Suprapubic skin (tissue), 4 donors: ENCODE measurements at regions not wholly inside any gene's neighbourhood (a gene's known extent, or its start where the extent isn't known, plus 50 kb on each side); places are given as distances from the start of the nearest gene placed in this dataset.

ENCODE experiments used
- DNase-seq, 2 donors: peaks; one replicate each; pipeline ENCODE4 v3.0.0-alpha.2; 2019; ENCODE audit warnings: low spot score in 2 of 2
- H3K27ac ChIP-seq: fragments of 200-600 bp; sonication (generic); one replicate; pipeline ENCODE4 v1.5.1; 2019
- H3K27me3 ChIP-seq: fragments of 200-600 bp; sonication (generic); one replicate; pipeline ENCODE4 v1.5.1; 2019
- H3K36me3 ChIP-seq: fragments of 200-600 bp; sonication (generic); one replicate; pipeline ENCODE4 v1.5.1; 2019
- H3K4me1 ChIP-seq: fragments of 200-600 bp; sonication (generic); one replicate; pipeline ENCODE4 v1.5.1; 2019
- H3K4me3 ChIP-seq: fragments of 200-600 bp; sonication (generic); one replicate; pipeline ENCODE4 v1.5.1; 2019; ENCODE audit warnings: mild to moderate bottlenecking
- H3K9me3 ChIP-seq: fragments of 200-600 bp; sonication (generic); one replicate; pipeline ENCODE4 v1.5.1; 2019
- EP300 ChIP-seq: sonication (generic); formaldehyde crosslinking; IDR thresholded peaks from one replicate; pipeline ENCODE4 v1.6.1; 2017; ENCODE audit warnings: antibody characterized with exemption
- POLR2A ChIP-seq, 2 donors: fragments of 450-650 bp; IDR thresholded peaks; one replicate each; pipeline ENCODE4 v1.6.1; 2017; ENCODE audit warnings: antibody characterized with exemption in 2 of 2, mild to moderate bottlenecking in 2 of 2, moderate library complexity in 2 of 2
- POLR2AphosphoS5 ChIP-seq, 3 donors: sonication (generic); formaldehyde crosslinking; IDR thresholded peaks; one replicate each; pipeline ENCODE4 v1.6.1; 2017; ENCODE audit warnings: antibody characterized with exemption in 3 of 3
- WGBS: methylation state at CpG from one replicate; pipeline ENCODE4 v1.1.5; 2018; 5-methylcytosine and 5-hydroxymethylcytosine counted together
- TF ChIP-seq, protein P1 (sequence below), 2 donors: fragments of 200-600 bp in 1 of 2; fragments of 450-650 bp in 1 of 2; sonication (generic) in 1 of 2; IDR thresholded peaks; one replicate each; pipeline ENCODE4 v1.5.1; 2016 to 2019; ENCODE audit warnings: antibody characterized with exemption in 2 of 2, mild to moderate bottlenecking in 1 of 2, moderate library complexity in 1 of 2

DNA sequence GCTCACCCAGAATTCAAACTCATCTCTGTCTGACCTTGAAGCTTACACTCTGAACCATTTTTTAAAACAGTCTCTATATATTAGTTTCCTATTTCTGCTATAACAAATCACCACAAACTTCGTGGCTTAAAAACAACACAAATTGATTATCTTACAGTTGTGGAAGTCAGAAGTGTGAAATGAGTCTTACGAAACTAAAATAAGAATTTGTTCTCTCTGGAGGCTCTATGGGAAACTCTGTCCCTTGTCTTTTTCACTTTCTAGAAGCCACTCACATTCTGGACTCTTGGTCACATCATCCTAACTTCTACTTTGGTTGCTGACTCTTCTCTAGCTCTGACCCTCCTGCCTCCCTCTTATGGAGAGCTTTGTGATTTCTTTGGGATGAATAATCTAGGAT is 429.3 kb upstream of the THBS1 start:
- no peak for DNase-seq
- Histone ChIP-seq H3K27me3 (no peaks in the 10 kb centered on the region), H3K36me3 (no peaks in the 10 kb centered on the region), H3K27ac (no peak overlapping the region), H3K4me1 (peaks cover 11% of the 10 kb centered on the region), H3K4me3 (no peak overlapping the region), H3K9me3 (no peaks in the 10 kb centered on the region)
- TF ChIP-seq POLR2A (IDR thresholded peaks at IDR 0.05) = no peak
- TF ChIP-seq POLR2AphosphoS5 (IDR thresholded peaks at IDR 0.05) = no peak
- TF ChIP-seq EP300 = no peak
- TF ChIP-seq, protein P1, sequence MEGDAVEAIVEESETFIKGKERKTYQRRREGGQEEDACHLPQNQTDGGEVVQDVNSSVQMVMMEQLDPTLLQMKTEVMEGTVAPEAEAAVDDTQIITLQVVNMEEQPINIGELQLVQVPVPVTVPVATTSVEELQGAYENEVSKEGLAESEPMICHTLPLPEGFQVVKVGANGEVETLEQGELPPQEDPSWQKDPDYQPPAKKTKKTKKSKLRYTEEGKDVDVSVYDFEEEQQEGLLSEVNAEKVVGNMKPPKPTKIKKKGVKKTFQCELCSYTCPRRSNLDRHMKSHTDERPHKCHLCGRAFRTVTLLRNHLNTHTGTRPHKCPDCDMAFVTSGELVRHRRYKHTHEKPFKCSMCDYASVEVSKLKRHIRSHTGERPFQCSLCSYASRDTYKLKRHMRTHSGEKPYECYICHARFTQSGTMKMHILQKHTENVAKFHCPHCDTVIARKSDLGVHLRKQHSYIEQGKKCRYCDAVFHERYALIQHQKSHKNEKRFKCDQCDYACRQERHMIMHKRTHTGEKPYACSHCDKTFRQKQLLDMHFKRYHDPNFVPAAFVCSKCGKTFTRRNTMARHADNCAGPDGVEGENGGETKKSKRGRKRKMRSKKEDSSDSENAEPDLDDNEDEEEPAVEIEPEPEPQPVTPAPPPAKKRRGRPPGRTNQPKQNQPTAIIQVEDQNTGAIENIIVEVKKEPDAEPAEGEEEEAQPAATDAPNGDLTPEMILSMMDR (IDR thresholded peaks at IDR 0.05) = no peak
- 93% methylated on average over 2 of the region's 2 CpGs for WGBS

DNA sequence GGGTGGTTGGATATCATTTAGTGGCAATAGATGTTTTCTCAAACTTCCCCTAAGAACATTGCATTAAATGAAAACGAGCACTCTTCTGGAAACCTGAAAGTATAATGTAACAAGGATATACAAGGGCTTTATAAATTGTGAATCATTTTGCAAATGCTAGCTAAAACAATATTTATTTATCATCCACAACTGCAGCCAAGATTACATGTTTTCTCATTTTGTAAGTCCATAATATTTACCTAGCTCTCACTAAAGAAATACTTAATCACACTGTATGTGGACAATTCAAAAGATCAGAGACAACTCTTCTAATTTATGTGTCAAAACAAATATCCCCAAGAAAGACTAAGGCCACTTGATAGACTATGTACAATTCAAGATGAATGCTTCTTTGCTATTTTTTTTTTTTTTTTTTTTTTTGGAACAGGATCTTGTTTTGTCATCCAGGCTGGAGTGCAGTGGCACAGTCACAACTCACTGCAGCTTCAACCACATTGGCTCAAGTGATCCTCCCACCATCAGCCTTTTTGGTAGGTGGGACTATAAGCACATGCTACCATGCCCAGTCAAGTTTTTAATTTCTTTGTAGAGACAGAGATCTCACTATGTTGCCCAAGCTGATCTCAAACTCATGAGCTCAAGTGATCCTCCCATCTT is 427.7 kb upstream of the THBS1 start:
- H3K36me3 ChIP-seq = no peaks in the 10 kb centered on the region
- WGBS = 88% methylated on average over 1 of the region's 1 CpG
- H3K4me1 ChIP-seq = peaks cover 13% of the 10 kb centered on the region
- no peak for TF ChIP-seq POLR2A (IDR thresholded peaks at IDR 0.05)
- no peak for TF ChIP-seq EP300
- TF ChIP-seq POLR2AphosphoS5 (IDR thresholded peaks at IDR 0.05) = no peak
- TF ChIP-seq, protein P1 (IDR thresholded peaks at IDR 0.05) = no peak
- H3K9me3 ChIP-seq = no peaks in the 10 kb centered on the region
- no peak for DNase-seq
- H3K27me3 ChIP-seq = no peaks in the 10 kb centered on the region
- H3K27ac ChIP-seq = no peak overlapping the region
- no peak overlapping the region for H3K4me3 ChIP-seq

DNA sequence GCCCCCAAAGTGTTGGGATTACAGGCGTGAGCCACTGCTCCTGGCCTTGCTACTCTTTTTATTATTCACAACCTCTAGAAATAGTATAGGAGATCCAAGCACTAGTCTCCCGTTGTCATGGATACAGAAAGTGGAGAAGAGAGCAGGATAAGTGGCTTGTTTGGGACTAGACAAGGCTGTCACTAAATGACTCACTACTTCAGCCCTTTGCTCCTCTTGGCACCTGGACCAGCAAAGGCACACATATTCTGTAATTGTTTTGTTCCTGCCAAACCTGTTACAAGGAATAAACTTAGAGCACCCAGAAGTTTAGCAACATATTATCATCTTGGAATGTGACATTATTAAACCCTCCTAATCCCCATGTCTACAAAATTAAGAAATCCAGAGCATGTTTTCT is 427.2 kb upstream of the THBS1 start:
- no peak for DNase-seq
- Histone ChIP-seq H3K4me1 (peaks cover 13% of the 10 kb centered on the region), H3K36me3 (no peaks in the 10 kb centered on the region), H3K27me3 (no peaks in the 10 kb centered on the region), H3K4me3 (no peak overlapping the region), H3K9me3 (no peaks in the 10 kb centered on the region), H3K27ac (no peak overlapping the region)
- 76% methylated on average over 2 of the region's 2 CpGs for WGBS
- TF ChIP-seq, protein P1 (IDR thresholded peaks at IDR 0.05) = no peak
- no peak for TF ChIP-seq POLR2AphosphoS5 (IDR thresholded peaks at IDR 0.05)
- TF ChIP-seq EP300 = no peak
- no peak for TF ChIP-seq POLR2A (IDR thresholded peaks at IDR 0.05)

DNA sequence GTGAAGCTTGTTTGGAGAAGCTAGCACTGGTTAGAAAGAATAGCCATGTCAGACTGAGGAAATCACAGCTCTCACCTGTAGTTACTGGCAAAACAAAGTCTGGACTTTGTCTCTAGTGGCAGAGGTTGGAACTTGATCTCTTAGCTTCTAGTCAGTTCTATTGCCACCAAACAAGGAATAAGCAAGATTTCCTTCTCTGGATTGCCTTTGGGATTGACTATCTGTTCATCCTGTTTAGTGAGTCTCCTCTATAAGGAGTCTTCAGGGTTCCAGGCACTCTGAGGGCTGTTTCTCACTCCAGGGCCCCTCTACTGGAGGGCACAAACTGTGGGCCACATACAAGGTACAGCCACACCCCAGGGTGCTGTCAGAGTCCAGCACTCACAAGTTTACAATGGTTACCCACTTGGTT is 426.6 kb upstream of the THBS1 start:
- Histone ChIP-seq H3K36me3 (no peaks in the 10 kb centered on the region), H3K4me3 (no peak overlapping the region), H3K9me3 (no peaks in the 10 kb centered on the region), H3K27me3 (no peaks in the 10 kb centered on the region), H3K4me1 (peaks cover 13% of the 10 kb centered on the region), H3K27ac (no peak overlapping the region)
- TF ChIP-seq POLR2A (IDR thresholded peaks at IDR 0.05) = no peak
- no peak for TF ChIP-seq EP300
- TF ChIP-seq POLR2AphosphoS5 (IDR thresholded peaks at IDR 0.05) = no peak
- TF ChIP-seq, protein P1 (IDR thresholded peaks at IDR 0.05) = no peak
- no peak for DNase-seq

DNA sequence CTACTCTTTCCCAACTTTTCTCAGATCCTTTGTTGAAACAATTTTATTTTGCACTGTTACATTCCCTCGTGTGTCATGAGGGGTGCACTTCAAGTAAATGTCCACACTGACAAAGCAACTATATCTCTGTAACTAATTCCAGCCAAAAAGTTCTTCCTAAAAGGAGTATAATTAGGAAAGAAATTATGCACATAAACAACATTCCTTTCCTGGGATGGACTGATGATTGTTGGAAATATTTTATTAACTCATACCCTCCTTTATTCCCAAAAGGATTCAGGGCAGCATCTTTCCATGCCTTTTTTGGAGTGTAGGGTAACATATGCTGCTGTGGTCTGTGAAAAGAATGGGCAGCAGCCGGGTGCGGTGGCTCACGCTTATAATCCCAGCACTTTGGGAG is 426.1 kb upstream of the THBS1 start:
- Histone ChIP-seq H3K27me3 (no peaks in the 10 kb centered on the region), H3K36me3 (no peaks in the 10 kb centered on the region), H3K27ac (no peak overlapping the region), H3K4me3 (no peak overlapping the region), H3K9me3 (no peaks in the 10 kb centered on the region), H3K4me1 (peaks cover 13% of the 10 kb centered on the region)
- 83% methylated on average over 4 of the region's 4 CpGs for WGBS
- no peak for DNase-seq
- no peak for TF ChIP-seq EP300
- TF ChIP-seq, protein P1 (IDR thresholded peaks at IDR 0.05) = no peak
- TF ChIP-seq POLR2A (IDR thresholded peaks at IDR 0.05) = no peak
- no peak for TF ChIP-seq POLR2AphosphoS5 (IDR thresholded peaks at IDR 0.05)
